ENCODE measurements at regions not wholly inside any gene's neighbourhood (a gene's known extent, or its start where the extent isn't known, plus 50 kb on each side); places are given as distances from the start of the nearest gene placed in this dataset.

DNA sequence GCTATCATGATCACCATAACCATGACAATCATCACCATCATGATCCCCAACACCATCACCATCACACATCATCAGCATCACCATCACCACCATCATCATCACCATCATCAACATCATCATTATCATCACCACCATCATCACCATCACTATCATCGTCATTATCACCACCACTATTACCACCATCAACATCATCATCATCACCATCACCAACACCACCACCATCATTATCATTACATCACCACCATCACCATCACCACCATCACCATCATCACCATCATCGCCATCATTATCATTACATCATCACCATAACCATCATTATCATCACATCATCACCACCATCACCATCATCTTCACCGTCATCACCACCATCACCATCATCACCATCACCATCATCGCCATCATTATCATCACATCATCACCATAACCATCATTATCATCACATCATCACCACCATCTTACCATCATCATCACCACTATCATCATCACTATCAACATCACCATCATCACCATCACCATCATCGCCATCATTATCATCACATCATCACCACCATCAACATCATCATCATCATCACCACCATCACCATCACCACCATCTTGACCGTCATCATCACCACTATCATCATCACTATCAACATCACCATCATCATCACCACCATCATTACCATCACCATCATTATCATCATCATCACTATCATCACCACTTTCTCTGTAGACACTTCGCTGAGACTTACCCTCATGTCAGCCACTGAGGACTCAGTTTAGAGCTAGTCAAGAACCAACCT lies 366.0 kb downstream of the C16orf95 start:
- intact Hi-C loops (cut with DNase I) = no loop called here
- WGBS, 3 donors = 95 to 96% (median 95%) methylated on average over 7 of the region's 7 CpGs
- Histone ChIP-seq H3K4me1 (ENCODE audit: insufficient read depth) (no peaks in the 10 kb centered on the region), H3K27me3 (no peaks in the 10 kb centered on the region), H3K36me3 (no peaks in the 10 kb centered on the region), H3K27ac (no peak overlapping the region), H3K4me3 (no peak overlapping the region), H3K9me3 (no peaks in the 10 kb centered on the region)
- no peak for TF ChIP-seq POLR2A (IDR thresholded peaks at IDR 0.05)
- TF ChIP-seq, protein P1, sequence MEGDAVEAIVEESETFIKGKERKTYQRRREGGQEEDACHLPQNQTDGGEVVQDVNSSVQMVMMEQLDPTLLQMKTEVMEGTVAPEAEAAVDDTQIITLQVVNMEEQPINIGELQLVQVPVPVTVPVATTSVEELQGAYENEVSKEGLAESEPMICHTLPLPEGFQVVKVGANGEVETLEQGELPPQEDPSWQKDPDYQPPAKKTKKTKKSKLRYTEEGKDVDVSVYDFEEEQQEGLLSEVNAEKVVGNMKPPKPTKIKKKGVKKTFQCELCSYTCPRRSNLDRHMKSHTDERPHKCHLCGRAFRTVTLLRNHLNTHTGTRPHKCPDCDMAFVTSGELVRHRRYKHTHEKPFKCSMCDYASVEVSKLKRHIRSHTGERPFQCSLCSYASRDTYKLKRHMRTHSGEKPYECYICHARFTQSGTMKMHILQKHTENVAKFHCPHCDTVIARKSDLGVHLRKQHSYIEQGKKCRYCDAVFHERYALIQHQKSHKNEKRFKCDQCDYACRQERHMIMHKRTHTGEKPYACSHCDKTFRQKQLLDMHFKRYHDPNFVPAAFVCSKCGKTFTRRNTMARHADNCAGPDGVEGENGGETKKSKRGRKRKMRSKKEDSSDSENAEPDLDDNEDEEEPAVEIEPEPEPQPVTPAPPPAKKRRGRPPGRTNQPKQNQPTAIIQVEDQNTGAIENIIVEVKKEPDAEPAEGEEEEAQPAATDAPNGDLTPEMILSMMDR (IDR thresholded peaks at IDR 0.05) = no peak
- no peak for TF ChIP-seq EP300 (IDR thresholded peaks at IDR 0.05)
- no peak for DNase-seq

DNA sequence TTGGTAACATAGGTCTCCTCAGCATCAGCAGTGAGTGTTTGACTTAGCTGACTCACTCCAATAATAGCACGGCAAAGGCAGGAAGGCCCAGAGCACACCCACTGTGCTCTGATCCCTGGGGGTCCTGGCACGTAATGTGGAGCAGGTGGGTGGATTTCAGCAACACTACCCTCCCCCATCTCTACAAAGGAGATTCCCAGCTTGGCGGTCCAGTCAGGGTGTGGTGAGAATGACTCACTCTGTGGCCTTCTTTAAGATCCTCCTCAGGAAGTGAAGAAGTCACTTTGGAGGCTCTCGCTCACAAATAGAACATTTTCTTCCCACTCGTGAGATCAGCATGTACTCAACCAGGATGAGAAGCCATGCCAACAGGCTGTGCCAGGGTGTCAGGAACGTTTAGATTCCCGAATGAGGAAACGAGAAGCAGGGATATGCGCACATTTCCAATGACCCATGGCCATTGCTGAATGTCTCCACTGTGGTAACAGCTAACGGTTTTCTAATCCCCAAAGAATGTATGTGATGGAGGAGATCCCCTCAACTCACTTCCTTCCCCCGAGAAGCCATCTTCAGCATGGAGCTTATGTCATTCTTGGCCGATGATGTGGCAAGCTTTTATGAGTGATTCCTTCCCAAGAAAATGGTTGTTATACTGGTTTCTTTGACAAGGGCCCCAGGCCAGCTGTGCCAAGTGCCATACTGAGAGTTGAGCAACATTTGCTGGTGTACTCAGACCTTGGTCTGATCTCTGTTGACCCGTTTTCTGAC lies 365.2 kb downstream of the C16orf95 start:
- intact Hi-C loops (cut with DNase I) = no loop called here
- Histone ChIP-seq H3K4me1 (ENCODE audit: insufficient read depth) (no peaks in the 10 kb centered on the region), H3K36me3 (no peaks in the 10 kb centered on the region), H3K27ac (no peak overlapping the region), H3K4me3 (no peak overlapping the region), H3K27me3 (no peaks in the 10 kb centered on the region), H3K9me3 (no peaks in the 10 kb centered on the region)
- TF ChIP-seq, protein P1 (IDR thresholded peaks at IDR 0.05) = no peak
- no peak for TF ChIP-seq EP300 (IDR thresholded peaks at IDR 0.05)
- TF ChIP-seq POLR2A (IDR thresholded peaks at IDR 0.05) = no peak
- WGBS, 3 donors = 70 to 79% (median 71%) methylated on average over 13 of the region's 13 CpGs
- DNase-seq = no peak

DNA sequence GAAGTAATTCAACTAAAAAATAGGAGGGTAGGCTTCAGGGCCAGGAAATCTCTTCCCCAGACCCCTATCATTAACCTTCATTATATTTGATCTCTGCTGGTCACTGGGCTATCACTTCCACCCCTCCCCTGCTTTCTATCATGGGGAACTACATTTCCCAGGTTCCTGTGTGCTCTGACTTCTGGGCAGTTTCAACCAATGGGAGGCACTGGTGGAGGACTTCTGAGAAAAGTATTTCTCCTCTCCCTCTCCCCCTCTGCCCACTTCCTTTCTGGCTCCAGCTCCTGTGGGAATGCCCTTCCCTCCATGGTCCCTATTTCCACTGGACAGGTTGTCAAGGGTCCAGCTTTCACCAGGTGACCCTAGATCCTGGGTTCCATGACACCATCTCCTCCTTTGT lies 364.4 kb downstream of the C16orf95 start:
- no peaks in the 10 kb centered on the region for H3K36me3 ChIP-seq
- TF ChIP-seq, protein P1 (IDR thresholded peaks at IDR 0.05) = no peak
- TF ChIP-seq POLR2A (IDR thresholded peaks at IDR 0.05) (no peak), EP300 (IDR thresholded peaks at IDR 0.05) (no peak)
- no peaks in the 10 kb centered on the region for H3K4me1 ChIP-seq (ENCODE audit: insufficient read depth)
- intact Hi-C loops (cut with DNase I) = no loop called here
- no peaks in the 10 kb centered on the region for H3K27me3 ChIP-seq
- H3K4me3 ChIP-seq = no peak overlapping the region
- H3K9me3 ChIP-seq = no peaks in the 10 kb centered on the region
- no peak overlapping the region for H3K27ac ChIP-seq
- no peak for DNase-seq

DNA sequence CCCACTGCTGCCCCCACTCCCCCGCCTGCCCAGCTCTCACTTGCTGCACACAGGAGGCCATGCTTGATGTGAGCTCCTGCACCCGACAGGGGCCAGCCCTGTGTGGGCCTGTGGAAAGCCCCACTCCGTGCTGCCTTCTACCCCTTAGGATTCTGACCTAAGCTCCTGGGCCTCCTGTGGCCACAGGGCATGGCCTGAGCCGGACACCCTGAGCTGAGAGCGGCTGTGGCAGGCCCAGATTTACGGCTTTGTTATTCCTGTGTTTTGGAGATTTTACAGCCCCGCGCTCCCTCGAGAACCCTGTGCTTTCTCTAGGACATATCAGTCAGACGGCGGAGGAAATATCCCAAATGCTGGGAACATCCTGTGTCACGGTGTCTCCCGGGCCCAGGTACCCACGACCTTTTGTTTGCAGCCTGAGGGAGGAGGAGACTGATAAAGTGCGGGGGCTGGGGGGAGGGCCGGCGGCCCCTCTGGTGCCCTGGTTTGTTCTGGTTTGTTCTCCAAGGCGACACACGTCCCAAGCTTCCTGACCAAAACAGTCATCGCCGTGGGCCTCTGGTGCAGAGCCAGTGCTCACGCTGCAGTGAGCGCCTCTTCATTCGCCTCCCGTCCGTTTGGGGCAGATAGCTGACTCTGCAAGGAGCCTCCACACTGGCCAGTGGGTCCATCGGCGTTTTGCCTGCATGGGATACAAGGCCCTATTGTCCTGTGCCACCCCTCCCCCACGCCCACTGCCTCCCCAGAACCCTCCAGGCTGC lies 363.4 kb downstream of the C16orf95 start:
- Histone ChIP-seq H3K4me1 (ENCODE audit: insufficient read depth) (no peaks in the 10 kb centered on the region), H3K27ac (no peak overlapping the region), H3K36me3 (no peaks in the 10 kb centered on the region), H3K4me3 (no peak overlapping the region), H3K9me3 (no peaks in the 10 kb centered on the region), H3K27me3 (no peaks in the 10 kb centered on the region)
- no peak for TF ChIP-seq POLR2A (IDR thresholded peaks at IDR 0.05)
- TF ChIP-seq, protein P1 (IDR thresholded peaks at IDR 0.05) = no peak
- no peak for TF ChIP-seq EP300 (IDR thresholded peaks at IDR 0.05)
- DNase-seq = no peak
- intact Hi-C loops (cut with DNase I) = no loop called here
- 37 to 48% (median 39%) methylated on average over 29 of the region's 29 CpGs for WGBS, 3 donors

Measured in ovary (tissue), 7 donors.